Neural cell (in vitro differentiated cells): ENCODE measurements at regions not wholly inside any gene's neighbourhood (a gene's known extent, or its start where the extent isn't known, plus 50 kb on each side); places are given as distances from the start of the nearest gene placed in this dataset.

ENCODE experiments used
- H2AFZ ChIP-seq: fragments of 200-600, 300-800 bp; sonication (generic), shearing (Covaris generic); 2 replicates; pipeline ENCODE4 v1.6.0; 2014; ENCODE audit warnings: low read depth, mild to moderate bottlenecking, antibody characterized with exemption, low read length, moderate library complexity
- H3F3A ChIP-seq: fragments of 200-600 bp; shearing (Covaris generic); 2 replicates; pipeline ENCODE4 v1.6.1; 2016; ENCODE audit warnings: mild to moderate bottlenecking, moderate library complexity, mixed read lengths, antibody characterized with exemption, low read length; ENCODE audit not compliant: insufficient read depth, poor library complexity, severe bottlenecking
- H3K27ac ChIP-seq: fragments of 200-600, 300-800 bp; sonication (generic), shearing (Covaris generic); 2 replicates; pipeline ENCODE4 v1.5.1; 2014; ENCODE audit warnings: mild to moderate bottlenecking, low read length, moderate library complexity
- H3K27me3 ChIP-seq: fragments of 300-800, 200-600 bp; sonication (generic), shearing (Covaris generic); 2 replicates; pipeline ENCODE4 v1.6.0; 2014; ENCODE audit warnings: mild to moderate bottlenecking, low read depth, low read length, moderate library complexity; ENCODE audit not compliant: insufficient read depth
- H3K36me3 ChIP-seq: fragments of 300-800, 200-600 bp; sonication (generic), shearing (Covaris generic); 2 replicates; pipeline ENCODE4 v1.5.1; 2014; ENCODE audit warnings: mild to moderate bottlenecking, antibody characterized with exemption, low read length, moderate library complexity; ENCODE audit not compliant: insufficient read depth
- H3K4me2 ChIP-seq: fragments of 300-800, 200-600 bp; sonication (generic), shearing (Covaris generic); 2 replicates; pipeline ENCODE4 v1.6.0; 2014; ENCODE audit warnings: mild to moderate bottlenecking, low read length
- H3K4me3 ChIP-seq: fragments of 300-800, 200-600 bp; sonication (generic), shearing (Covaris generic); 2 replicates; pipeline ENCODE4 v1.5.1; 2014; ENCODE audit warnings: mild to moderate bottlenecking, low read length, moderate library complexity
- H3K79me2 ChIP-seq: fragments of 200-600 bp; shearing (Covaris generic); replicated peaks from 2 replicates; pipeline ENCODE4 v1.6.0; 2014; ENCODE audit warnings: mild to moderate bottlenecking, low read length, moderate library complexity; ENCODE audit not compliant: insufficient read depth
- H3K9ac ChIP-seq: fragments of 300-800, 200-600 bp; sonication (generic), shearing (Covaris generic); 2 replicates; pipeline ENCODE4 v1.6.1; 2016; ENCODE audit warnings: mild to moderate bottlenecking, low read length, mixed read lengths
- H3K9me2 ChIP-seq: fragments of 200-600 bp; shearing (Covaris generic); 2 replicates; pipeline ENCODE4 v1.6.1; 2016; ENCODE audit warnings: mild to moderate bottlenecking, low read length, mixed read lengths; ENCODE audit not compliant: insufficient read depth
- H3K9me3 ChIP-seq: fragments of 200-600, 300-800 bp; sonication (generic), shearing (Covaris generic); 2 replicates; pipeline ENCODE4 v1.6.1; 2016; ENCODE audit warnings: mild to moderate bottlenecking, mixed run types, low read length, moderate library complexity, mixed read lengths
- H4K20me1 ChIP-seq: fragments of 200-600 bp; shearing (Covaris generic); 2 replicates; pipeline ENCODE4 v1.6.1; 2016; ENCODE audit warnings: mild to moderate bottlenecking, mixed run types; ENCODE audit not compliant: insufficient read depth
- CTCF ChIP-seq: fragments of 450-650 bp; IDR thresholded peaks from 2 replicates; pipeline ENCODE4 v1.5.1; 2014; ENCODE audit warnings: antibody characterized with exemption, mild to moderate bottlenecking, moderate library complexity; ENCODE audit not compliant: poor library complexity, severe bottlenecking
- EP300 ChIP-seq: fragments of 450-650 bp; conservative IDR thresholded peaks from 2 replicates; pipeline ENCODE4 v1.6.1; 2014; ENCODE audit warnings: antibody characterized with exemption, mild to moderate bottlenecking, moderate library complexity; ENCODE audit not compliant: poor library complexity, severe bottlenecking
- EZH2 ChIP-seq: fragments of 200-600, 300-800 bp; shearing (Covaris generic), sonication (generic); IDR thresholded peaks from 2 replicates; pipeline ENCODE4 v1.6.1; 2014; ENCODE audit warnings: antibody characterized with exemption, low read length, borderline replicate concordance, mild to moderate bottlenecking; ENCODE audit not compliant: insufficient read depth, poor library complexity, severe bottlenecking
- MXI1 ChIP-seq: fragments of 450-650 bp; conservative IDR thresholded peaks from 2 replicates; pipeline ENCODE4 v1.6.1; 2014; ENCODE audit warnings: antibody characterized with exemption, mild to moderate bottlenecking; ENCODE audit not compliant: poor library complexity, severe bottlenecking
- POLR2AphosphoS5 ChIP-seq: IDR thresholded peaks from 2 replicates; pipeline ENCODE4 v1.6.1; 2012
- RAD21 ChIP-seq: fragments of 450-650 bp; conservative IDR thresholded peaks from 2 replicates; pipeline ENCODE4 v1.6.1; 2014; ENCODE audit warnings: antibody characterized with exemption, mild to moderate bottlenecking, moderate library complexity
- SMC3 ChIP-seq: fragments of 450-650 bp; conservative IDR thresholded peaks from 2 replicates; pipeline ENCODE4 v1.6.1; 2014; ENCODE audit warnings: antibody characterized with exemption, mild to moderate bottlenecking, moderate library complexity; ENCODE audit not compliant: poor library complexity
- TAF1 ChIP-seq: IDR thresholded peaks from 2 replicates; pipeline ENCODE4 v1.6.1; 2012; ENCODE audit warnings: low read depth
- TF ChIP-seq, protein P1 (sequence below): IDR thresholded peaks from 2 replicates; pipeline ENCODE4 v1.6.1; 2012; ENCODE audit warnings: borderline replicate concordance

- H3K79me2 ChIP-seq: no peaks in the 10 kb centered on the region
- H3K4me3 ChIP-seq: no peak overlapping the region
- H3K27ac ChIP-seq: no peak overlapping the region
- no peak overlapping the region for H3K4me2 ChIP-seq
- no peaks in the 10 kb centered on the region for H3K36me3 ChIP-seq
- no peaks in the 10 kb centered on the region for H3K27me3 ChIP-seq
- H4K20me1 ChIP-seq: no peaks in the 10 kb centered on the region
- H3K9ac ChIP-seq: no peak overlapping the region
- no peaks in the 10 kb centered on the region for H3K9me2 ChIP-seq
- no peaks in the 10 kb centered on the region for H3K9me3 ChIP-seq
- no peak overlapping the region for H2AFZ ChIP-seq
- no peak for TF ChIP-seq SMC3
- no peak for TF ChIP-seq EZH2
- TF ChIP-seq CTCF: no peak
- TF ChIP-seq TAF1: no peak
- no peak for TF ChIP-seq MXI1
- no peak for TF ChIP-seq EP300
- TF ChIP-seq, protein P1, sequence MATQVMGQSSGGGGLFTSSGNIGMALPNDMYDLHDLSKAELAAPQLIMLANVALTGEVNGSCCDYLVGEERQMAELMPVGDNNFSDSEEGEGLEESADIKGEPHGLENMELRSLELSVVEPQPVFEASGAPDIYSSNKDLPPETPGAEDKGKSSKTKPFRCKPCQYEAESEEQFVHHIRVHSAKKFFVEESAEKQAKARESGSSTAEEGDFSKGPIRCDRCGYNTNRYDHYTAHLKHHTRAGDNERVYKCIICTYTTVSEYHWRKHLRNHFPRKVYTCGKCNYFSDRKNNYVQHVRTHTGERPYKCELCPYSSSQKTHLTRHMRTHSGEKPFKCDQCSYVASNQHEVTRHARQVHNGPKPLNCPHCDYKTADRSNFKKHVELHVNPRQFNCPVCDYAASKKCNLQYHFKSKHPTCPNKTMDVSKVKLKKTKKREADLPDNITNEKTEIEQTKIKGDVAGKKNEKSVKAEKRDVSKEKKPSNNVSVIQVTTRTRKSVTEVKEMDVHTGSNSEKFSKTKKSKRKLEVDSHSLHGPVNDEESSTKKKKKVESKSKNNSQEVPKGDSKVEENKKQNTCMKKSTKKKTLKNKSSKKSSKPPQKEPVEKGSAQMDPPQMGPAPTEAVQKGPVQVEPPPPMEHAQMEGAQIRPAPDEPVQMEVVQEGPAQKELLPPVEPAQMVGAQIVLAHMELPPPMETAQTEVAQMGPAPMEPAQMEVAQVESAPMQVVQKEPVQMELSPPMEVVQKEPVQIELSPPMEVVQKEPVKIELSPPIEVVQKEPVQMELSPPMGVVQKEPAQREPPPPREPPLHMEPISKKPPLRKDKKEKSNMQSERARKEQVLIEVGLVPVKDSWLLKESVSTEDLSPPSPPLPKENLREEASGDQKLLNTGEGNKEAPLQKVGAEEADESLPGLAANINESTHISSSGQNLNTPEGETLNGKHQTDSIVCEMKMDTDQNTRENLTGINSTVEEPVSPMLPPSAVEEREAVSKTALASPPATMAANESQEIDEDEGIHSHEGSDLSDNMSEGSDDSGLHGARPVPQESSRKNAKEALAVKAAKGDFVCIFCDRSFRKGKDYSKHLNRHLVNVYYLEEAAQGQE: no peak
- no peak for TF ChIP-seq RAD21
- TF ChIP-seq POLR2AphosphoS5: no peak
- H3F3A ChIP-seq: no peaks in the 10 kb centered on the region
These were observed 250.0 kb downstream of the SOX9 start for GRCh38 chr17:72370819-72371218.

- H2AFZ ChIP-seq: no peak overlapping the region
These were observed 251.4 kb downstream of the SOX9 start for GRCh38 chr17:72372185-72372584.

More at GRCh38 chr17:72372185-72372584, 251.4 kb downstream of the SOX9 start:
- no peaks in the 10 kb centered on the region for H3K9me2 ChIP-seq
- no peak overlapping the region for H3K27ac ChIP-seq
- H3K9ac ChIP-seq: no peak overlapping the region
- H3K27me3 ChIP-seq: no peaks in the 10 kb centered on the region
- no peak overlapping the region for H3K4me3 ChIP-seq
- no peaks in the 10 kb centered on the region for H3K36me3 ChIP-seq
- no peaks in the 10 kb centered on the region for H3K79me2 ChIP-seq
- H3F3A ChIP-seq: no peaks in the 10 kb centered on the region
- no peaks in the 10 kb centered on the region for H3K9me3 ChIP-seq
- TF ChIP-seq, protein P1: no peak
- TF ChIP-seq SMC3 (no peak), EP300 (no peak), POLR2AphosphoS5 (no peak), RAD21 (no peak), TAF1 (no peak), MXI1 (no peak), EZH2 (no peak), CTCF (no peak)
- H4K20me1 ChIP-seq: no peaks in the 10 kb centered on the region
- no peak overlapping the region for H3K4me2 ChIP-seq
